ENCODE measurements at regions not wholly inside any gene's neighbourhood (a gene's known extent, or its start where the extent isn't known, plus 50 kb on each side); places are given as distances from the start of the nearest gene placed in this dataset.

DNA sequence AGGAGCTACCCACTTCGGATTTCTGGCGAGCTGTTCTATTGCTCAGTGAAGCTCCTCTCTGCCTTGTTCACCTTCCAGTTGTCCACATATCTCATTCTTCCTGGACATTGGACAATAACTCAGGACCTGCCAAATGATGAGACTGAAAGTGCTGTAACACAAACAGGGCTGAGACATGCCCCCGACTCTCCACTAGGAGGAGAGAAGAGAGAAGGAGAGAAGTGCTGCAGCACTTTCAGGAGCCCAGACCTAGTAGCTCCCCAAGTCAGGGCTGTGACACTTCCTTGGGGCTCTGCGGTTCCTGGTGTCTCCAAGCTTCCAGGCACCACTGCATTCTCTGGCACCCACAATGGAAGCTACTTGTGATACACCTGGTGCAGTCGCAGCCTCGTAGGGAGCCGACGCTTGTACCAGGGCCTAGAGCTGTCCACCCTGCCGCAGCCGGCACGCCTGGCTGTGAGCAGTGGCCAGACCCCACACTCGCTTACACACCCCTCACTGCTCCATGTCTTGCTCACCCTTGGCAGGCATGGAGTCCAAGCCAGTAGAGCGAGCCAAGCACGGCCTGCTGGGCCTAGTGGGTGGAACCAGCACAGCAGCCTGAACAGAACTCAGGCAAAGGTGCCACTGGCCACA, 234.9 kb downstream of the TECRL start:
- Histone ChIP-seq H3K27ac (no peak overlapping the region), H3K36me3 (no peaks in the 10 kb centered on the region), H3K9me3 (no peaks in the 10 kb centered on the region), H3K4me3 (no peak overlapping the region), H3K4me1 (no peaks in the 10 kb centered on the region), H3K27me3 (no peaks in the 10 kb centered on the region)
- ATAC-seq (no peak), DNase-seq (no peak)
- intact Hi-C loops (cut with DNase I), result no loop called here
- TF ChIP-seq CTCF (IDR thresholded peaks at IDR 0.05), result no peak

GRCh38 chr4:64166365-64166764, 242.9 kb downstream of the TECRL start:
- Histone ChIP-seq H3K27ac (no peak overlapping the region), H3K27me3 (no peaks in the 10 kb centered on the region), H3K36me3 (no peaks in the 10 kb centered on the region), H3K9me3 (no peaks in the 10 kb centered on the region), H3K4me1 (no peaks in the 10 kb centered on the region), H3K4me3 (no peak overlapping the region)
- no peak for TF ChIP-seq CTCF (IDR thresholded peaks at IDR 0.05)
- DNase-seq (no peak), ATAC-seq (no peak)
- intact Hi-C loops (cut with DNase I), result no loop called here

GRCh38 chr4:64158648-64159326, 250.5 kb downstream of the TECRL start:
- H3K27ac ChIP-seq, result no peak overlapping the region
- TF ChIP-seq CTCF (IDR thresholded peaks at IDR 0.05), result peak; percentile 42 to 86
- H3K4me1 ChIP-seq, result no peaks in the 10 kb centered on the region
- H3K27me3 ChIP-seq, result no peaks in the 10 kb centered on the region
- no peak overlapping the region for H3K4me3 ChIP-seq
- peak in 2 of 4 donors; percentile 46 to 72 for DNase-seq
- H3K36me3 ChIP-seq, result no peaks in the 10 kb centered on the region
- intact Hi-C loops (cut with DNase I), result no loop called here
- H3K9me3 ChIP-seq, result no peaks in the 10 kb centered on the region
- peak; percentile 57 for ATAC-seq

GRCh38 chr4:64157397-64157796, 251.9 kb downstream of the TECRL start:
- DNase-seq, result no peak
- no peak for TF ChIP-seq CTCF (IDR thresholded peaks at IDR 0.05)
- Histone ChIP-seq H3K4me3 (no peak overlapping the region), H3K27me3 (no peaks in the 10 kb centered on the region), H3K36me3 (no peaks in the 10 kb centered on the region), H3K4me1 (no peaks in the 10 kb centered on the region), H3K27ac (no peak overlapping the region), H3K9me3 (no peaks in the 10 kb centered on the region)
- intact Hi-C loops (cut with DNase I), result no loop called here
- no peak for ATAC-seq

DNA sequence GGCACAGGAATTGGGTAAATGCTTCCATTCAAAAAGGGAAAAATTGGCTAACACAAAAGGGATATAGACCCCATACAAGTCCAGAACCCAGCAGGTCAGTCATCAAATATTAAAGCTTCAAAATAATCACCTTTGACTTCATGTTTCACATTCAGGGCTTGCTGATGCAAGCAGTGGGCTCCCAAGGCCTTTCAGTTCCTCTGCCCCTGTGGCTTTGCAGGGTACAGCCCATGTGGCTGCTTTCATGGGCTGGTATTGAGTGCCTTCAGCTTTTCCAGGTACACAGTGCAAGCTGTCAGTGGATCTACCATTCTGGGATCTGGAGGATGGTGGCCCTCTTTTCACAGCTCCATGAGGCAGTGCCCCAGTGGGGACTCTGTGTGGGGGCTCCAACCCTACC, 253.0 kb downstream of the TECRL start:
- H3K4me3 ChIP-seq, result no peak overlapping the region
- no peak for TF ChIP-seq CTCF (IDR thresholded peaks at IDR 0.05)
- no peaks in the 10 kb centered on the region for H3K4me1 ChIP-seq
- H3K27ac ChIP-seq, result no peak overlapping the region
- intact Hi-C loops (cut with DNase I), result no loop called here
- no peaks in the 10 kb centered on the region for H3K36me3 ChIP-seq
- no peaks in the 10 kb centered on the region for H3K9me3 ChIP-seq
- no peak for ATAC-seq
- no peaks in the 10 kb centered on the region for H3K27me3 ChIP-seq
- DNase-seq, result no peak
